SH-SY5Y (cell line): ENCODE measurements at regions not wholly inside any gene's neighbourhood (a gene's known extent, or its start where the extent isn't known, plus 50 kb on each side); places are given as distances from the start of the nearest gene placed in this dataset.

Source experiments
- GATA2 ChIP-seq: IDR thresholded peaks from 2 replicates; pipeline ENCODE4 v1.6.1; 2011; ENCODE audit warnings: mild to moderate bottlenecking, low read depth, low read length
- GATA3 ChIP-seq: IDR thresholded peaks from 2 replicates; pipeline ENCODE4 v1.6.1; 2011; ENCODE audit warnings: low read depth, mild to moderate bottlenecking, low read length, moderate library complexity

GRCh38 chr20:5489601-5490000 lies 121.2 kb downstream of the GPCPD1 start:
- TF ChIP-seq GATA3 (no peak), GATA2 (no peak)
